Kidney (tissue), 13 donors: ENCODE measurements at regions not wholly inside any gene's neighbourhood (a gene's known extent, or its start where the extent isn't known, plus 50 kb on each side); places are given as distances from the start of the nearest gene placed in this dataset.

Source experiments
- DNase-seq, 5 donors: peaks; one replicate each; pipeline ENCODE4 v3.0.0-alpha.2; 2013 to 2020
- FAIRE-seq: peaks from 2 replicates; lab custom pipeline; 2012; peaks lifted over from hg19 to GRCh38; lab: Jason Lieb, UNC
- H3K27ac ChIP-seq, 2 donors: one replicate each; pipeline ENCODE4 v1.7.0; 2013; ENCODE audit warnings: low read depth in 2 of 2, low read length in 2 of 2, inconsistent platforms in 1 of 2
- H3K27me3 ChIP-seq: one replicate; pipeline ENCODE4 v1.7.1; 2013; ENCODE audit warnings: low read length, inconsistent platforms; ENCODE audit not compliant: control insufficient read depth, insufficient read depth
- H3K36me3 ChIP-seq, 3 donors: one replicate each; pipeline versions ENCODE4 v1.7.0 to v1.7.1; 2013; ENCODE audit warnings: low read length in 3 of 3, control low read depth in 1 of 3, inconsistent platforms in 1 of 3; ENCODE audit not compliant: insufficient read depth in 3 of 3, control insufficient read depth in 2 of 3
- H3K4me1 ChIP-seq, 3 donors: one replicate each; pipeline versions ENCODE4 v1.7.0 to v1.7.1; 2013; ENCODE audit warnings: low read length in 3 of 3, inconsistent platforms in 1 of 3, low read depth in 1 of 3; ENCODE audit not compliant: control insufficient read depth in 2 of 3, insufficient read depth in 2 of 3
- H3K4me3 ChIP-seq, 3 donors: one replicate each; pipeline versions ENCODE4 v1.7.0 to v1.8.1; 2013; ENCODE audit warnings: low read length in 3 of 3, control low read depth in 1 of 3, inconsistent platforms in 1 of 3
- H3K9ac ChIP-seq, 3 donors: one replicate each; pipeline versions ENCODE4 v1.7.0 to v1.7.1; 2013; ENCODE audit warnings: low read length in 3 of 3, control low read depth in 1 of 3, inconsistent platforms in 1 of 3
- H3K9me3 ChIP-seq, 3 donors: one replicate each; pipeline versions ENCODE4 v1.7.0 to v1.7.1; 2013; ENCODE audit warnings: low read length in 3 of 3, control low read depth in 1 of 3, inconsistent platforms in 1 of 3; ENCODE audit not compliant: control insufficient read depth in 2 of 3, insufficient read depth in 1 of 3
- intact Hi-C: fragments of 100-400 bp; cut with DNase I; formaldehyde crosslinking; loops from one replicate; pipeline ENCODE4 v1.11.1; 2022
- TF ChIP-seq, protein P1 (sequence below): IDR thresholded peaks from 3 replicates; pipeline ENCODE4 v1.5.1; 2012; ENCODE audit warnings: mild to moderate bottlenecking, moderate library complexity, borderline replicate concordance; ENCODE audit not compliant: insufficient read depth; ENCODE audit errors: extremely low read depth
- donor health status: control.
- donor health status: control.
- donor health status: control.
- donor health status: control.
- donor health status: control.
- donor health status: DM: yes; HTN: yes; CAD: no.
- donor health status: Normal renal cell carcinoma (clear cell type).

DNA sequence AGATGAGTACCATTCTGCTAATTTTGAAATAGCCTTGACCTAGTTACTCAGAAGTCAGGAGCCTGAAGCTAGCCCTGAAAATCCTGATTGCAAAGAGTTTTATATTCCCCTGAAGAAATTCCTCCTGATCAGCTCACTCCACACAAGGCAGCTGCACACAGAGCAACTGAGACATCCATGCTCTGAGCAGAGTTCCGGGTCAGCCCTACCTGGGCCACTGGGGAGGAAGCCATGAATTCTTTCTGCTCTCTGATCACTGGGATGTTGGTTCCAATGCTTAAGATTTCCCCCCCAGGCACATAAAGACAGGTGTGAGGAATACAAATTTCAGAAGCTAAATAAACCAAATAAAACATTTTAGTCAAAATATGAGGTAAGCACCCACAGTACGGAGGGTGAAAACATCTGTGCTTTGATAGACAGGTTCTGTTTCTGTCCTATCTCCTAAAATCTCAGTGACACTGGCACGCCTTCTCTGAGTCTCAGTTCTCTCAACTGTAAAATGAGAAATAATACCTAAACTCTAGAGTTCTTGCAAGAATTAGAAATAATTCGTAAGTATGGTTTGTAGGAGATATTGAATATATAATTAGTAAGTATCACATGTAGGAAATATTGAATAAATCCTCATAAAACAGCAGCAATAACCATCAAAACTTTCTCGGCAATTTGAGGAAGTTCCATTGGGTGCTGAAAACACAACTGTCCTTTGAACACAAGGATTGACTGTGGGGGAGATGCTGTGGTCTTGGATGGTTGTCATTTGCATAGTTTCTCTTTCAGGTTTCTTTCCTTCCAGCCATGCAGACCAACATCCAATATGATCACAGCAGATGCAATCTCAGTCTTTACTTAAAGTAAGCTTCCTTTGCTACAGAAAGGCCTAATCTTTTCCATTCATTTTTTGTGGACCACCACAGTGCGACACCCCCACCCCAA, 133.0 kb upstream of the TNS3 start:
- intact Hi-C loops: no loop called here
- Histone ChIP-seq H3K27me3 (no peaks in the 10 kb centered on the region), H3K27ac (no peak overlapping the region), H3K4me3 (no peak overlapping the region), H3K36me3 (no peaks in the 10 kb centered on the region), H3K9ac (no peak overlapping the region), H3K4me1 (peaks cover 0 to 11% (median 0%) of the 10 kb centered on the region in 3 donors), H3K9me3 (no peaks in the 10 kb centered on the region)
- DNase-seq (no peak), FAIRE-seq (no peak)
- TF ChIP-seq, protein P1, sequence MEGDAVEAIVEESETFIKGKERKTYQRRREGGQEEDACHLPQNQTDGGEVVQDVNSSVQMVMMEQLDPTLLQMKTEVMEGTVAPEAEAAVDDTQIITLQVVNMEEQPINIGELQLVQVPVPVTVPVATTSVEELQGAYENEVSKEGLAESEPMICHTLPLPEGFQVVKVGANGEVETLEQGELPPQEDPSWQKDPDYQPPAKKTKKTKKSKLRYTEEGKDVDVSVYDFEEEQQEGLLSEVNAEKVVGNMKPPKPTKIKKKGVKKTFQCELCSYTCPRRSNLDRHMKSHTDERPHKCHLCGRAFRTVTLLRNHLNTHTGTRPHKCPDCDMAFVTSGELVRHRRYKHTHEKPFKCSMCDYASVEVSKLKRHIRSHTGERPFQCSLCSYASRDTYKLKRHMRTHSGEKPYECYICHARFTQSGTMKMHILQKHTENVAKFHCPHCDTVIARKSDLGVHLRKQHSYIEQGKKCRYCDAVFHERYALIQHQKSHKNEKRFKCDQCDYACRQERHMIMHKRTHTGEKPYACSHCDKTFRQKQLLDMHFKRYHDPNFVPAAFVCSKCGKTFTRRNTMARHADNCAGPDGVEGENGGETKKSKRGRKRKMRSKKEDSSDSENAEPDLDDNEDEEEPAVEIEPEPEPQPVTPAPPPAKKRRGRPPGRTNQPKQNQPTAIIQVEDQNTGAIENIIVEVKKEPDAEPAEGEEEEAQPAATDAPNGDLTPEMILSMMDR: no peak

DNA sequence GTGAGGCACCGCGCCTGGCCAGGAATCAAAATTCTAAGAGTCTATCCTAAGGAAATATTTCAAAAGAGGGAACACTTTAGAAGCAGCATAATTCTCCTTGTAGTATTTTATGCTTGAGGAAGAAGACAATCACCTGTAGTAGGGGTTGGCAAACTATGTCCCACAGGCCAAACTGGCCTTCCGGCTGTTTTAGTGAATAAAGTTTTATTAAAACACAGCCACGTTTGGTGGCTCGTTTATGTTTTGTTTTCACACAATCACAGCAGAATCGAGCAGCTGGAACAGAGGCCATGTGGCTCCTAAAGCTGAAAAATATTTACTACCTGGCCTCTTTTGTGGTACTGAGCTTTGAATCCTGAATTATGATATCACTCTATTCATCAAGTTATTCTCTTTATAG, 131.7 kb upstream of the TNS3 start:
- Histone ChIP-seq H3K4me1 (peaks cover 0 to 7% (median 4%) of the 10 kb centered on the region in 3 donors), H3K27me3 (no peaks in the 10 kb centered on the region), H3K36me3 (no peaks in the 10 kb centered on the region), H3K9me3 (no peaks in the 10 kb centered on the region), H3K4me3 (no peak overlapping the region), H3K9ac (no peak overlapping the region), H3K27ac (no peak overlapping the region)
- intact Hi-C loops: no loop called here
- DNase-seq: no peak
- TF ChIP-seq, protein P1: no peak
- no peak for FAIRE-seq

DNA sequence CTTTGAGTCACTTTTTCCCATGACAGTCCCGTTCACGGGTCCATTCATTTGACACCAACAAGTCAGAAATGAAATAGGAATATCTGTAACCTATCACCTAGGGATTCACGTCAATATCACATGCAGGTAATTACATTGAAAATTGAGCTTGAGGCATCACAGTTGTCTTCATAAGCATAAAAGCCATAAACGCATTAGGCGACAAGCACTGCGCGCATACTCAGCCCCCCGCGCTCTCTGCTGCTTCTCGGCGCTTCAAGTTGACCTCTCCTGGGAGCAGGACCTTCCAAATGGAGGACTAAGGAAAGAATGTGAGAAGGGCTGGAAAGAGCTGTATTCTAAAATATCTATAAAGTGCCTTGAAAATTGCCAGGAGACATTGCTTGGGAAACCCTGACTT, 130.5 kb upstream of the TNS3 start:
- H3K9me3 ChIP-seq: no peaks in the 10 kb centered on the region
- intact Hi-C loops: no loop called here
- DNase-seq: no peak
- FAIRE-seq: no peak
- no peaks in the 10 kb centered on the region for H3K27me3 ChIP-seq
- TF ChIP-seq, protein P1: no peak
- no peaks in the 10 kb centered on the region for H3K36me3 ChIP-seq
- H3K9ac ChIP-seq: no peak overlapping the region
- H3K27ac ChIP-seq: no peak overlapping the region
- H3K4me3 ChIP-seq: no peak overlapping the region
- H3K4me1 ChIP-seq: peaks cover 0 to 7% (median 4%) of the 10 kb centered on the region in 3 donors
